HUES64 (cell line): ENCODE measurements at regions not wholly inside any gene's neighbourhood (a gene's known extent, or its start where the extent isn't known, plus 50 kb on each side); places are given as distances from the start of the nearest gene placed in this dataset.
"Not testable (repeated sequence)": the region's sequence is repeated elsewhere in the genome, so short reads cannot be mapped to it uniquely, and the experiment has no call there.

Source experiments
- H3K27ac ChIP-seq: 2 replicates; pipeline ENCODE4 v1.7.0; 2013; ENCODE audit warnings: low read depth, low read length, inconsistent platforms
- H3K27me3 ChIP-seq: 2 replicates; pipeline ENCODE4 v1.6.1; 2013; ENCODE audit warnings: mild to moderate bottlenecking, low read length; ENCODE audit not compliant: insufficient read depth
- H3K36me3 ChIP-seq: 2 replicates; pipeline ENCODE4 v1.6.1; 2013; ENCODE audit warnings: mild to moderate bottlenecking, low read length; ENCODE audit not compliant: insufficient read depth
- H3K4me1 ChIP-seq: 2 replicates; pipeline ENCODE4 v1.6.1; 2013; ENCODE audit warnings: mild to moderate bottlenecking, low read length, moderate library complexity; ENCODE audit not compliant: insufficient read depth
- H3K4me3 ChIP-seq: 2 replicates; pipeline ENCODE4 v1.5.1; 2013; ENCODE audit warnings: mild to moderate bottlenecking, low read length, moderate library complexity
- H3K9ac ChIP-seq: 2 replicates; pipeline ENCODE4 v1.6.1; 2013; ENCODE audit warnings: mild to moderate bottlenecking, low read depth, low read length
- H3K9me3 ChIP-seq: 2 replicates; pipeline ENCODE4 v1.6.1; 2013; ENCODE audit warnings: low read depth, low read length; ENCODE audit not compliant: insufficient read depth
- WGBS: fragments of 150-250, 120-280 bp; methylation state at CpG from one replicate; pipeline ENCODE4 v1.1.7; 2013; ENCODE audit warnings: missing lambda C conversion rate; 5-methylcytosine and 5-hydroxymethylcytosine counted together

DNA sequence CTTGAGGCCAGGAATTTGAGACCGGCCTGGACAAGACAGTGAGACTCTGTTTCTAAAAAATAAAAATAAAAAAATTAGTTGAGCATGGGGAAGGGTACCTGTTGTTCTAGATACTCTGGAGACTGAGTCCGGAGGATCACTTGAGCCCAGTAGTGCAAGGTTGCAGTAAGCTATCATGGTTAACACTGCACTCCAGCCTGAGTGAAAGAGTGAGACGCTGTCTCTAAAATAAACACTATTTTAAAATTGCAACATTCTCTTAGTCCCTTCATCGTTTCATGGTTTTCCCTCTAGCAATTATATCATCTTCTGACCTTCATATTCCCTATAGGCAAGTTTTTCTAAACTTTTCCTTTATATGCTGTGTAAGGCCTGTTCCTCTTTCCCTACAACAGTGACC, 248.5 kb downstream of the VAPA start:
- H3K4me3 ChIP-seq: no peak overlapping the region
- no peaks in the 10 kb centered on the region for H3K27me3 ChIP-seq
- WGBS: 95% methylated on average over 4 of the region's 4 CpGs
- no peak overlapping the region for H3K27ac ChIP-seq
- H3K9me3 ChIP-seq: no peaks in the 10 kb centered on the region
- H3K4me1 ChIP-seq: no peaks in the 10 kb centered on the region
- no peaks in the 10 kb centered on the region for H3K36me3 ChIP-seq
- H3K9ac ChIP-seq: no peak overlapping the region

DNA sequence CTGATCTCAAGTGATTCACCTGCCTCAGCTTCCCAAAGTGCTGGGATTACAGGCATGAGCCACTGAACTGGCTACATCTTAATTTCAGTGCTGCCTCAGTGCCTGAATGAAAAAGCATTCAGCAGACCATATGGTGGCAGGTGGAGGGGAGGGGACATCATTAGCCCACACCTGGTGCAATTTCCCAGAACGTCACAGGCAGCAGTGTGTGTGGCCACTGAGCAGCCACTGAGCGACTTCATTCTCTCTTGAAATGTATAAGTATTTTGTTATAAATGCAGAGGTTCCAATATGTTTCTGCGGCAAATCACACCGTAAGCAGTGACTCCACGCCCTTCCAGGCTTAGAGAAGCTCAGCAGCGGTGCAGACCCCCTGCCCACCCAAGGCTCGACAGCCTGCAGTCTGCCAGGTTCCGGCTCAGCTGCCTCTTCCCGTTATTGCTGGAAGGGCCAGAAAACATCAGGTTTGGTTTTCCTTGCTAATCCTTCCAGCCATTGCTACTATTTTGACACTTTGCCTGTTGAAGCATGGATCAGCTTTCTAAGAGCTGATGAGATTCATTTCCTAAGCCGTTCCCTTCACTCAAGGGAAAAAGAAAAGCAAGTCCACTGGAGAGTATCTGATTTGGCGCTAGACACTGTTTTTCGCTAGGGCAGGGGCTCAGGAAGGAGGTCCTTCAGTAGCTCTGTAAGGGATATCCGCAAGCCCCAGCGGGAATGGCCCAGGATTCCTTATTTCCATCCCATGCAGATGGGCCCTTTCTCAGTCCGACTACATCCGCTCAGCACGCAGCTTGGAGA, 250.7 kb downstream of the VAPA start:
- H3K27me3 ChIP-seq: no peaks in the 10 kb centered on the region
- no peaks in the 10 kb centered on the region for H3K4me1 ChIP-seq
- H3K4me3 ChIP-seq: no peak overlapping the region
- H3K9ac ChIP-seq: no peak overlapping the region
- WGBS: 94% methylated on average over 17 of the region's 17 CpGs
- H3K36me3 ChIP-seq: no peaks in the 10 kb centered on the region
- H3K27ac ChIP-seq: no peak overlapping the region
- H3K9me3 ChIP-seq: no peaks in the 10 kb centered on the region

DNA sequence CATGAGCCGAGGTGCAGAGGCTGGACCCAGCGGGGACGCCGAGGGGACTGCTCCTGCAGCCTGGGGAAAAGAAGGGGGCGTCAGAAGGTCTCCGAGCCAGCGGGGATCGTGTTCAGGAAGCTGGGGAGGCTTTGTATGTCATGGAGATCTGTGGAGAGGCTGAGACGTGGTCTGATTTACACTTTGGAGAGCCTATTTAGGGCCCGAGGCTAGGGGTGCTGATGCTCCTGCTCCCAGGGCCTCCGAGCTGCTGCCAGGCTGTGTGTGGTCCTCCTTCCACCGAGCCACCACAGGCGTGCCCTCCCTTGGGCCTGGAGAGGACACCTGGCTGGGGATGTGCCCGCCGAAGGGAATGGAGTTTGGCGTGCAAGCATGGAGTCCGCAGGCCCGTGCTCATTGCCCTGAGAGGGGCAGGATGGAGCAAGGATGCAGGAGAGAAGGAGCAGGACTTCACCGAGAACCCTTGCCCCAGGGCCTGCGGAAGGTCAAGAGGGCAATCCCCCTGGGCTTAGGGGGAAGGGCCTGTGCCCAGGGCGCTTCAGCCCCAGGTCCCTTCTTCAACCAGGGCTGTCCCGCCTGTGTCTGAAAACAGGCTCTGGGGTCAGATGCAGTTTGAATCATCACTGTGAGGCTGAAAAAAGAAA, 252.5 kb downstream of the VAPA start:
- Histone ChIP-seq H3K4me1 (0 out of 2 replicates have a peak, but pooled peaks cover 4% of the 10 kb centered on the region), H3K36me3 (no peaks in the 10 kb centered on the region), H3K4me3 (no peak overlapping the region), H3K27ac (no peak overlapping the region), H3K27me3 (no peaks in the 10 kb centered on the region), H3K9me3 (no peaks in the 10 kb centered on the region), H3K9ac (no peak overlapping the region)
- WGBS: 94% methylated on average over 22 of the region's 22 CpGs

DNA sequence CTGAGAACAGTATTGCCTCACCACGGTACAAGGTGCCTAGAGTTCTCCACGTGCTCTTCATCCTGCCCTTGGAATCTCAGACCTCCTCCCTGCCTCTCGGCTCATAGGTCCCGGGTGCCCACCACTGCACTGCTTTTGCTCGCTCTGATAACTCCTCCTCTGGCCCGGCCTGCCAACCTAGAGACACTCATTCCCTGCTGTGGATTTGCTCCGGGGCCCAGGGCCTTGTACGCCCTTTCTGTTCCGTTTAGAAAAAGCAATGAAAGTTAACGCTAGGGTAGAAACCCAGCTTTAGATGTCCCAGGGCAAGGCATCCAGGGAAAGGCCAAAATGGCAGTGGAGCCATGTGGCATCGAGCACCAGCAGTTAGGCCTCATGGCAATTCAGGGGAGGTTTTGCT, 253.9 kb downstream of the VAPA start:
- 93% methylated on average over 11 of the region's 11 CpGs for WGBS
- no peaks in the 10 kb centered on the region for H3K27me3 ChIP-seq
- 0 out of 2 replicates have a peak, but pooled peaks cover 4% of the 10 kb centered on the region for H3K4me1 ChIP-seq
- no peak overlapping the region for H3K4me3 ChIP-seq
- no peak overlapping the region for H3K27ac ChIP-seq
- H3K9me3 ChIP-seq: no peaks in the 10 kb centered on the region
- no peak overlapping the region for H3K9ac ChIP-seq
- no peaks in the 10 kb centered on the region for H3K36me3 ChIP-seq

DNA sequence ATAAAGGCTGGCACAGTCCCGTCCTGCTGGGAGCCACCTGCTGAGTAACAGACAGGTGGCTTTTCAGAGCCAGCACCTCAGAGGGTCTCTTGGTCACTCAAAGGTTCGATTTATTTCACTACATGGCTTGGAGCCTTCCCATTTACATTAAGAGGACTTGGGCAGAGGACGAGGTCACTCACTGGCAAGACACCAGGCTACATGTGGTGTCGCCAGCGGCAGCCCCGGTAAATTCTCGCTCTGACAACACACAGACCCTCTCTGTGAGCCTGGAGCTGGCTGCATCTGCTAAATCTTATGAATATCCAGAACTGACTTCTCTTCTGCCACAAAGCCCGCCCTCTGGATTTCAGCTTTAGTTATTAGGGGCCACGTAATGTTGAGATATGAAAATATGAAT, 254.7 kb downstream of the VAPA start:
- 96% methylated on average over 9 of the region's 9 CpGs for WGBS
- 0 out of 2 replicates have a peak, but pooled peaks cover 4% of the 10 kb centered on the region for H3K4me1 ChIP-seq
- no peak overlapping the region for H3K9ac ChIP-seq
- no peaks in the 10 kb centered on the region for H3K9me3 ChIP-seq
- H3K27me3 ChIP-seq: no peaks in the 10 kb centered on the region
- no peak overlapping the region for H3K4me3 ChIP-seq
- no peaks in the 10 kb centered on the region for H3K36me3 ChIP-seq
- H3K27ac ChIP-seq: no peak overlapping the region

DNA sequence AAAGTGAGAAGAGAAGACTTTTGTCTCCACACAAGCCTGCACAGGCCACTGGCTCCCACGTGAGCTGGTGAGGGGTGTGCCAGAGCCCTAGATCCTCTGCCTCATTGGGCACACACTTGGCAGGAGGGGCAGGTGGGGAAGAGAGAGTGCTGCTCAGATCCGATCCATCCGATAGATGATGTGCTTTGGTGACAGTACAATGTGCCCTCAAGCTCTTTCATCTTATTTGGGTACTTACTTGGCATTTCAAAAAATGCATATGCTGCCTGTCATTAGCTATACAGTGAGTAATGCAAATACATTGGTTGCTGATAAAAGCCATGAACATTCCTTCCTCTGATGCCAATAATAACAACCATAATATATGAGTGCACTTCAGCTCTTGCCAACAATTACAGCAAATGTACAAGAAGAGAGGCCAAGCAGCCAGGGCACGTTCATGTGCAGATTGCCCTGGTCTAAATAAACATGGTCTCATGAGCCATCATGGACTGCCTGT, 255.3 kb downstream of the VAPA start:
- Histone ChIP-seq H3K27me3 (no peaks in the 10 kb centered on the region), H3K36me3 (no peaks in the 10 kb centered on the region), H3K4me3 (no peak overlapping the region), H3K4me1 (0 out of 2 replicates have a peak, but pooled peaks cover 4% of the 10 kb centered on the region), H3K9ac (no peak overlapping the region), H3K9me3 (no peaks in the 10 kb centered on the region), H3K27ac (no peak overlapping the region)
- 88% methylated on average over 4 of the region's 4 CpGs for WGBS

DNA sequence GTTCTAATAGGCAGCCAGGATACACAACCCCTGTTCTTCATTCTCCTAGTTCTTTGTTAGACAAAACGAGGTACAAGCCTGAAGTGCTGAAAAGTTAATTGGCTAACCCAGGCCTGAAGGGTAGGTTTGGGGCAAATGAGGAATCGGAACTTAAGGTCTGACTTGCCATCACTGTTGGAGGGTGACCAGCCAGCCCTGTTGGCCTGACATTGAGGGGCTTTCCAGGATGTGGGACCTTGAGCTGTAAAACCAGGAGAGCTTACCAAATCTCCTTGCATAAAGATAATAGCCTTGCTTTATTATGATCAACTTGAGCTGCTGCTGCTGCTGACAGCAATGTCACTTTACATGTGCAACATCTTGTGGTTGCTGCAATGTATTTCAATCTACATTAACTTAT, 256.0 kb downstream of the VAPA start:
- Histone ChIP-seq H3K9ac (no peak overlapping the region), H3K27me3 (no peaks in the 10 kb centered on the region), H3K4me1 (0 out of 2 replicates have a peak, but pooled peaks cover 4% of the 10 kb centered on the region), H3K9me3 (no peaks in the 10 kb centered on the region), H3K27ac (no peak overlapping the region), H3K4me3 (no peak overlapping the region), H3K36me3 (no peaks in the 10 kb centered on the region)
- WGBS: 89% methylated on average over 2 of the region's 2 CpGs

DNA sequence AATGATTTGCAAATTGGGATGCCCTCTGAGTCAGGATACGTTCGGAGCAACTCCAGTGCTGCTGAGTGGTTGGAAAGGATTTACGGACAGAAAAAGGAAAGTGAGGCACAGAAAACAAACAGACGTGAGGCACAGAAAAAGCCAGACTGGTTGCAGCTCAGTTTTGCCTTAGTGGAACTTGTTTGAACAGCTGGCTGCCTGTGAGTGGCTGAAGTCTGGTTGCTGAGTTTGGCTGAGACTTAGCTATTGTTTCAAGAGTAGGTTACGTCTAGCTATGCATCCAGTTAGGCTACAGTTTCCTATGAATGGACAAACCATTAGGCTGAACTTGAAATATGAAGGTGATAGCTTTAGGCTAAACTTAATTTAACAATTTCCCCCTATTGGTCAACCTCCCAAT, 256.6 kb downstream of the VAPA start:
- WGBS: 88% methylated on average over 5 of the region's 5 CpGs
- H3K27me3 ChIP-seq: no peaks in the 10 kb centered on the region

DNA sequence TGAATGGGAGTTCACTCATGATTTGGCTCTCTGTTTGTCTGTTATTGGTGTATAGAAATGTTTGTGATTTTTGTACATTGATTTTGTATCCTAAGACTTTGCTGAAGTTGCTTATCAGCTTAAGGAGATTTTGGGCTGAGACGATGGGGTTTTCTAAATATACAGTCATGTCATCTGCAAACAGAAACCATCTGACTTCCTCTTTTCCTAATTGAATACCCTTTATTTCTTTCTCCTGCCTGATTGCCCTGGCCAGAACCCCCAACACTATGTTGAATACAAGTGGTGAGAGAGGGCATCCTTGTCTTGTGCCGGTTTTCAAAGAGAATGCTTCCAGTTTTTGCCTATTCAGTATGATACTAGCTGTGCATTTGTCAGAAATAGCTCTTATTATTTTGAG, 261.5 kb downstream of the VAPA start:
- 100% methylated on average over 1 of the region's 2 CpGs for WGBS
- not testable (repeated sequence) for H3K27ac ChIP-seq

More for the DNA sequence above, 256.6 kb downstream of the VAPA start:
- 0 out of 2 replicates have a peak, but pooled peaks cover 4% of the 10 kb centered on the region for H3K4me1 ChIP-seq
- H3K9ac ChIP-seq: no peak overlapping the region
- no peaks in the 10 kb centered on the region for H3K36me3 ChIP-seq
- no peaks in the 10 kb centered on the region for H3K9me3 ChIP-seq
- no peak overlapping the region for H3K27ac ChIP-seq
- H3K4me3 ChIP-seq: no peak overlapping the region

DNA sequence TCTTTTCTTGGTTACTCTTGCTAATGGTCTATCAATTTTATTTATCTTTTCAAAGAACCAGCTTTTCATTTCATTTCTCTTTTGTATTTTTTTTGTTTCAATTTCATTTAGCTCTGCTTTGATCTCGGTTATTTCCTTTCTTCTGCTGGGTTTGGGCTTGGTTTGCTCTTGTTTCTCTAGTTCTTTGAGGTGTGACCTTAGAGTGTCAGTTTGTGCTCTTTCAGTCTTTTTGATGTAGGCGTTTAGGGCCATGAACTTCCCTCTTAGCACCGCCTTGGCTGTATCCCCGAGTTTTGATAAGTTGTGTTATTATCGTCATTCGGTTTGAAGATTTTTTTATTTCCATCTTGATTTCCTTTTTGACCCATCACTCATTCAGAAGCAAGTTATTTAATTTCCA, 265.5 kb downstream of the VAPA start:
- not testable (repeated sequence) for H3K9ac ChIP-seq, H3K4me1 ChIP-seq, H3K4me3 ChIP-seq, H3K9me3 ChIP-seq, H3K36me3 ChIP-seq, H3K27me3 ChIP-seq, H3K27ac ChIP-seq
- WGBS: 100% methylated on average over 3 of the region's 6 CpGs

More for the DNA sequence above, 261.5 kb downstream of the VAPA start:
- not testable (repeated sequence) for H3K27me3 ChIP-seq, H3K4me1 ChIP-seq, H3K9ac ChIP-seq, H3K9me3 ChIP-seq, H3K36me3 ChIP-seq, H3K4me3 ChIP-seq

DNA sequence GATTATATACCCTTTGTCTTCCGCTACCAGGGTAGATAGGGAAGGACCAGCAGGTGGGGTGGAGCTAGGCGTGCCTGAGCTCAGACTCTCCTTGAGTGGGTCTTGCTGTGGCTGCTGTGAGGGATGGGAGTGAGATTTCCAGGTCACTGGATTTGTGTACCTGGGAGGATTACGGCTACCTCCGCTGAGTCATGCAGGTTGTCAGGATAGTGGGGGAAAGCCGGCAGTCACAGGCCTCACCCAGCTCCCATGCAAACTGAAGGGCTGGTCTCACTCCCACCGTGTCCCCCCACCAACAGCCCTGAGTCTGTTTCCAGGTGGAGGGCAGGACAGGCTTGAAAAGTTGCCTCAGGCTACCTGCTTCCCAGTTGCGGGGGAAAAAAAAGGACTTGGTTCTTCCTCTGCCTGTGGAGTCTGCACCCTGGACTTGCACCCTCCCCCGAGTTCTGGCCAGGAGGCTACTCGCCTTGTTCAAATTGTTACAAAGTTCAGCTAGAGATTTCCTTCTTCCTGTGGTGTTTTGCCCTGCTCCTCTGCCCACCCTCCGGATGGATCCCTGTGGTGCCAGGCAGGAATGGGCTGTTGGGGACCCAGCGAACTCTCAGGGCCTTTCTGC, 268.3 kb downstream of the VAPA start:
- WGBS: 77% methylated on average over 11 of the region's 11 CpGs
- H3K9ac ChIP-seq: no peak overlapping the region

More for the DNA sequence above, 268.3 kb downstream of the VAPA start:
- no peak overlapping the region for H3K4me3 ChIP-seq
- no peak overlapping the region for H3K27ac ChIP-seq
- H3K4me1 ChIP-seq: peaks cover 9% of the 10 kb centered on the region
- no peaks in the 10 kb centered on the region for H3K9me3 ChIP-seq
- no peaks in the 10 kb centered on the region for H3K36me3 ChIP-seq
- H3K27me3 ChIP-seq: no peaks in the 10 kb centered on the region
